HAP-1 (cell line): ENCODE measurements at regions not wholly inside any gene's neighbourhood (a gene's known extent, or its start where the extent isn't known, plus 50 kb on each side); places are given as distances from the start of the nearest gene placed in this dataset.

Experiments used
- DNase-seq, 2 experiments: peaks; one replicate each; pipeline ENCODE4 v3.0.0-alpha.2; 2016 to 2020; ENCODE audit warnings: low spot score in 2 of 2
- H3K27me3 ChIP-seq: fragments of 250-450 bp; sonication (Bioruptor Pico); 2 replicates; pipeline ENCODE4 v1.5.1; 2020; ENCODE audit warnings: low read depth, mild to moderate bottlenecking, moderate library complexity
- H3K36me3 ChIP-seq: fragments of 250-450 bp; sonication (Bioruptor Pico); replicated peaks from 2 replicates; pipeline ENCODE4 v1.5.1; 2020; ENCODE audit warnings: mild to moderate bottlenecking
- H3K4me1 ChIP-seq: fragments of 250-450 bp; sonication (Bioruptor Pico); 2 replicates; pipeline ENCODE4 v1.5.1; 2020; ENCODE audit warnings: mild to moderate bottlenecking
- H3K4me3 ChIP-seq: fragments of 250-450 bp; sonication (Bioruptor Pico); 2 replicates; pipeline ENCODE4 v1.5.1; 2020; ENCODE audit warnings: mild to moderate bottlenecking, moderate library complexity
- H3K9me3 ChIP-seq: fragments of 250-450 bp; sonication (Bioruptor Pico); 2 replicates; pipeline ENCODE4 v1.5.1; 2020; ENCODE audit warnings: mild to moderate bottlenecking, moderate library complexity
- in situ Hi-C: fragments of 300-500 bp; cut with MboI; formaldehyde crosslinking; loops from 3 replicates; pipeline ENCODE4 v1.14.3; 2020; ENCODE audit warnings: low sequenced_read_pairs, inconsistent platforms, mixed read lengths

- Histone ChIP-seq H3K27me3 (no peaks in the 10 kb centered on the region), H3K9me3 (no peaks in the 10 kb centered on the region), H3K36me3 (no peaks in the 10 kb centered on the region), H3K4me3 (no peak overlapping the region), H3K4me1 (no peaks in the 10 kb centered on the region)
- no peak for DNase-seq
- in situ Hi-C loops = no loop called here
These were observed 137.9 kb downstream of the SEC61B start for GRCh38 chr9:99360026-99360425.

- Histone ChIP-seq H3K4me1 (no peaks in the 10 kb centered on the region), H3K27me3 (no peaks in the 10 kb centered on the region), H3K9me3 (no peaks in the 10 kb centered on the region), H3K4me3 (no peak overlapping the region), H3K36me3 (no peaks in the 10 kb centered on the region)
- DNase-seq = no peak
- in situ Hi-C loops = no loop called here
These were observed 139.7 kb downstream of the SEC61B start for GRCh38 chr9:99361817-99362216.

- H3K4me1 ChIP-seq = no peaks in the 10 kb centered on the region
- no peaks in the 10 kb centered on the region for H3K36me3 ChIP-seq
- no peak overlapping the region for H3K4me3 ChIP-seq
- no peaks in the 10 kb centered on the region for H3K9me3 ChIP-seq
- no peaks in the 10 kb centered on the region for H3K27me3 ChIP-seq
- in situ Hi-C loops = no loop called here
- DNase-seq = no peak
These were observed 140.2 kb downstream of the SEC61B start for GRCh38 chr9:99362321-99362720.

- Histone ChIP-seq H3K9me3 (no peaks in the 10 kb centered on the region), H3K4me1 (no peaks in the 10 kb centered on the region), H3K27me3 (no peaks in the 10 kb centered on the region), H3K36me3 (no peaks in the 10 kb centered on the region), H3K4me3 (no peak overlapping the region)
- no peak for DNase-seq
- in situ Hi-C loops = no loop called here
These were observed 141.4 kb downstream of the SEC61B start for GRCh38 chr9:99363509-99363908.

- no peak for DNase-seq
- no peaks in the 10 kb centered on the region for H3K27me3 ChIP-seq
- in situ Hi-C loops = no loop called here
These were observed 143.3 kb downstream of the SEC61B start for GRCh38 chr9:99365233-99365980.

GRCh38 chr9:99366183-99366582 is 144.1 kb downstream of the SEC61B start:
- Histone ChIP-seq H3K27me3 (no peaks in the 10 kb centered on the region), H3K4me1 (no peaks in the 10 kb centered on the region), H3K9me3 (no peaks in the 10 kb centered on the region), H3K4me3 (no peak overlapping the region), H3K36me3 (no peaks in the 10 kb centered on the region)
- in situ Hi-C loops = no loop called here
- no peak for DNase-seq

More at GRCh38 chr9:99365233-99365980, 143.3 kb downstream of the SEC61B start:
- Histone ChIP-seq H3K9me3 (no peaks in the 10 kb centered on the region), H3K4me3 (no peak overlapping the region), H3K36me3 (no peaks in the 10 kb centered on the region), H3K4me1 (no peaks in the 10 kb centered on the region)

- in situ Hi-C loops = no loop called here
- H3K36me3 ChIP-seq = no peaks in the 10 kb centered on the region
These were observed 144.5 kb downstream of the SEC61B start for GRCh38 chr9:99366621-99367020.

GRCh38 chr9:99368341-99369326 is 146.6 kb downstream of the SEC61B start:
- peak overlapping the region; percentile 7; the same call in 1 of the 2 replicates for H3K4me3 ChIP-seq

More at GRCh38 chr9:99366621-99367020, 144.5 kb downstream of the SEC61B start:
- no peak for DNase-seq
- H3K4me3 ChIP-seq = no peak overlapping the region
- no peaks in the 10 kb centered on the region for H3K9me3 ChIP-seq
- H3K4me1 ChIP-seq = no peaks in the 10 kb centered on the region
- no peaks in the 10 kb centered on the region for H3K27me3 ChIP-seq

GRCh38 chr9:99369327-99369722 is 147.2 kb downstream of the SEC61B start:
- H3K27me3 ChIP-seq = no peaks in the 10 kb centered on the region
- H3K36me3 ChIP-seq = no peaks in the 10 kb centered on the region
- H3K4me3 ChIP-seq = no peak overlapping the region
- no peaks in the 10 kb centered on the region for H3K4me1 ChIP-seq
- no peaks in the 10 kb centered on the region for H3K9me3 ChIP-seq
- no peak for DNase-seq
- in situ Hi-C loops = no loop called here

More at GRCh38 chr9:99368341-99369326, 146.6 kb downstream of the SEC61B start:
- H3K27me3 ChIP-seq = no peaks in the 10 kb centered on the region
- H3K9me3 ChIP-seq = no peaks in the 10 kb centered on the region
- DNase-seq = peak in 1 of 2 experiments; percentile 20
- no peaks in the 10 kb centered on the region for H3K36me3 ChIP-seq
- H3K4me1 ChIP-seq = no peaks in the 10 kb centered on the region
- in situ Hi-C loops = no loop called here

- no peaks in the 10 kb centered on the region for H3K4me1 ChIP-seq
- H3K27me3 ChIP-seq = no peaks in the 10 kb centered on the region
- in situ Hi-C loops = no loop called here
- no peaks in the 10 kb centered on the region for H3K36me3 ChIP-seq
- no peaks in the 10 kb centered on the region for H3K9me3 ChIP-seq
- no peak for DNase-seq
- H3K4me3 ChIP-seq = no peak overlapping the region
These were observed 148.3 kb downstream of the SEC61B start for GRCh38 chr9:99370376-99370775.

- no peaks in the 10 kb centered on the region for H3K4me1 ChIP-seq
- H3K4me3 ChIP-seq = no peak overlapping the region
- DNase-seq = no peak
- in situ Hi-C loops = no loop called here
- no peaks in the 10 kb centered on the region for H3K36me3 ChIP-seq
- no peaks in the 10 kb centered on the region for H3K9me3 ChIP-seq
- no peaks in the 10 kb centered on the region for H3K27me3 ChIP-seq
These were observed 149.3 kb downstream of the SEC61B start for GRCh38 chr9:99371376-99371775.

GRCh38 chr9:99373912-99374311 is 151.8 kb downstream of the SEC61B start:
- in situ Hi-C loops = no loop called here

GRCh38 chr9:99374793-99375192 is 152.7 kb downstream of the SEC61B start:
- in situ Hi-C loops = no loop called here
- no peaks in the 10 kb centered on the region for H3K9me3 ChIP-seq
- H3K4me3 ChIP-seq = no peak overlapping the region
- H3K27me3 ChIP-seq = no peaks in the 10 kb centered on the region
- peaks cover 4% of the 10 kb centered on the region; the same call in 1 of the 2 replicates for H3K4me1 ChIP-seq
- no peak for DNase-seq
- no peaks in the 10 kb centered on the region for H3K36me3 ChIP-seq

More at GRCh38 chr9:99373912-99374311, 151.8 kb downstream of the SEC61B start:
- Histone ChIP-seq H3K36me3 (no peaks in the 10 kb centered on the region), H3K27me3 (no peaks in the 10 kb centered on the region), H3K4me1 (peaks cover 3% of the 10 kb centered on the region; the same call in 1 of the 2 replicates), H3K4me3 (no peak overlapping the region), H3K9me3 (no peaks in the 10 kb centered on the region)
- no peak for DNase-seq

- H3K4me1 ChIP-seq = peaks cover 4% of the 10 kb centered on the region; the same call in 1 of the 2 replicates
- in situ Hi-C loops = no loop called here
- no peak overlapping the region for H3K4me3 ChIP-seq
- H3K36me3 ChIP-seq = no peaks in the 10 kb centered on the region
- no peak for DNase-seq
- H3K27me3 ChIP-seq = no peaks in the 10 kb centered on the region
- no peaks in the 10 kb centered on the region for H3K9me3 ChIP-seq
These were observed 153.4 kb downstream of the SEC61B start for GRCh38 chr9:99375481-99375880.
